ENCODE measurements at regions not wholly inside any gene's neighbourhood (a gene's known extent, or its start where the extent isn't known, plus 50 kb on each side); places are given as distances from the start of the nearest gene placed in this dataset.
"Not testable (repeated sequence)": the region's sequence is repeated elsewhere in the genome, so short reads cannot be mapped to it uniquely, and the experiment has no call there.

- DNase-seq: no peak
Observed at GRCh38 chr2:187686416-187687024, 132.3 kb upstream of the TFPI start.

GRCh38 chr2:187687585-187687984 lies 133.3 kb upstream of the TFPI start:
- DNase-seq: no peak

- DNase-seq: no peak
Observed at GRCh38 chr2:187689372-187689771, 135.1 kb upstream of the TFPI start.

- DNase-seq: no peak
Observed at GRCh38 chr2:187693923-187694322, 139.7 kb upstream of the TFPI start.

- DNase-seq: not testable (repeated sequence)
Observed at GRCh38 chr2:187696644-187697043, 142.4 kb upstream of the TFPI start.

- no peak for DNase-seq
Observed at GRCh38 chr2:187698374-187699110, 144.3 kb upstream of the TFPI start.

- no peak for DNase-seq
Observed at GRCh38 chr2:187702157-187702556, 147.9 kb upstream of the TFPI start.

GRCh38 chr2:187708272-187708671 lies 154.0 kb upstream of the TFPI start:
- no peak for DNase-seq

GRCh38 chr2:187709065-187709464 lies 154.8 kb upstream of the TFPI start:
- DNase-seq: no peak

- no peak for DNase-seq
Observed at GRCh38 chr2:187710791-187711521, 156.7 kb upstream of the TFPI start.

- no peak for DNase-seq
Observed at GRCh38 chr2:187715590-187715989, 161.4 kb upstream of the TFPI start.

GRCh38 chr2:187716301-187716700 lies 162.1 kb upstream of the TFPI start:
- DNase-seq: no peak

- no peak for DNase-seq
Observed at GRCh38 chr2:187718092-187718491, 163.9 kb upstream of the TFPI start.

GRCh38 chr2:187719510-187719909 lies 165.3 kb upstream of the TFPI start:
- no peak for DNase-seq

GRCh38 chr2:187748958-187749357 lies 194.7 kb upstream of the TFPI start:
- DNase-seq: no peak

GRCh38 chr2:187749804-187750431 lies 195.7 kb upstream of the TFPI start:
- DNase-seq: no peak

- DNase-seq: no peak
Observed at GRCh38 chr2:187768995-187769394, 214.8 kb upstream of the TFPI start.

GRCh38 chr2:187769437-187769836 lies 215.2 kb upstream of the TFPI start:
- no peak for DNase-seq

GRCh38 chr2:187774551-187775071 lies 220.4 kb upstream of the TFPI start:
- no peak for DNase-seq

GRCh38 chr2:187775196-187775595 lies 221.0 kb upstream of the TFPI start:
- DNase-seq: no peak

- no peak for DNase-seq
Observed at GRCh38 chr2:187775651-187776050, 221.4 kb upstream of the TFPI start.

- DNase-seq: no peak
Observed at GRCh38 chr2:187782301-187782700, 228.1 kb upstream of the TFPI start.

- no peak for DNase-seq
Observed at GRCh38 chr2:187783446-187783845, 229.2 kb upstream of the TFPI start.
